ENCODE measurements at regions not wholly inside any gene's neighbourhood (a gene's known extent, or its start where the extent isn't known, plus 50 kb on each side); places are given as distances from the start of the nearest gene placed in this dataset.
A peak's percentile ranks its signal among the peaks of the same experiment; 100 is the strongest.

- no peak overlapping the region for H3K9ac ChIP-seq (ENCODE audit: low read length)
- H3K79me2 ChIP-seq (ENCODE audit: insufficient read depth, low read length), result no peaks in the 10 kb centered on the region
- no peak overlapping the region for H3K27ac ChIP-seq (ENCODE audit: low read depth, low read length)
- H2AFZ ChIP-seq (ENCODE audit: low read depth, low read length, severe bottlenecking), result no peak overlapping the region
- H3K36me3 ChIP-seq (ENCODE audit: low read length), result no peaks in the 10 kb centered on the region
- H4K20me1 ChIP-seq (ENCODE audit: low read depth, low read length), result no peaks in the 10 kb centered on the region
- no peaks in the 10 kb centered on the region for H3K9me3 ChIP-seq (ENCODE audit: insufficient read depth, low read length)
- no peaks in the 10 kb centered on the region for H3F3A ChIP-seq (ENCODE audit: insufficient read depth)
- H3K4me2 ChIP-seq (ENCODE audit: low read depth, low read length, poor library complexity, severe bottlenecking), result no peak overlapping the region
- no peaks in the 10 kb centered on the region; the same call in 1 of the 2 replicates for H3K9me2 ChIP-seq (replicated peaks; ENCODE audit: insufficient read depth, low read length)
- no peaks in the 10 kb centered on the region for H3K27me3 ChIP-seq (ENCODE audit: low read length)
- no peak for TF ChIP-seq CTCF (IDR thresholded peaks at IDR 0.05; ENCODE audit: insufficient read depth, low read length, poor library complexity, severe bottlenecking)
- TF ChIP-seq EZH2phosphoT487 (conservative IDR thresholded peaks at IDR 0.05; ENCODE audit: low read length), result no peak
- no peak overlapping the region for H3K4me3 ChIP-seq (ENCODE audit: insufficient read depth, low read length, poor library complexity, severe bottlenecking)
These were observed 801.2 kb downstream of the PDCD6IP start for GRCh38 chr3:34599595-34599994.

- no peak overlapping the region for H3K4me3 ChIP-seq (ENCODE audit: insufficient read depth, low read length, poor library complexity, severe bottlenecking)
- H3K79me2 ChIP-seq (ENCODE audit: insufficient read depth, low read length), result no peaks in the 10 kb centered on the region
- no peaks in the 10 kb centered on the region for H3K36me3 ChIP-seq (ENCODE audit: low read length)
- no peaks in the 10 kb centered on the region for H3K9me2 ChIP-seq (replicated peaks; ENCODE audit: insufficient read depth, low read length)
- H3K4me2 ChIP-seq (ENCODE audit: low read depth, low read length, poor library complexity, severe bottlenecking), result no peak overlapping the region
- TF ChIP-seq CTCF (IDR thresholded peaks at IDR 0.05; ENCODE audit: insufficient read depth, low read length, poor library complexity, severe bottlenecking) (peak; percentile 19), EZH2phosphoT487 (conservative IDR thresholded peaks at IDR 0.05; ENCODE audit: low read length) (no peak)
- no peaks in the 10 kb centered on the region for H3K27me3 ChIP-seq (ENCODE audit: low read length)
- no peaks in the 10 kb centered on the region for H4K20me1 ChIP-seq (ENCODE audit: low read depth, low read length)
- H3K9me3 ChIP-seq (ENCODE audit: insufficient read depth, low read length), result no peaks in the 10 kb centered on the region
- H2AFZ ChIP-seq (ENCODE audit: low read depth, low read length, severe bottlenecking), result no peak overlapping the region
- H3F3A ChIP-seq (ENCODE audit: insufficient read depth), result no peaks in the 10 kb centered on the region
- H3K27ac ChIP-seq (ENCODE audit: low read depth, low read length), result no peak overlapping the region
- H3K9ac ChIP-seq (ENCODE audit: low read length), result no peak overlapping the region
These were observed 821.6 kb downstream of the PDCD6IP start for GRCh38 chr3:34619990-34620389.

GRCh38 chr3:34626699-34627098 is 828.3 kb downstream of the PDCD6IP start:
- H3K9me2 ChIP-seq (replicated peaks; ENCODE audit: insufficient read depth, low read length), result no peaks in the 10 kb centered on the region
- H3K79me2 ChIP-seq (ENCODE audit: insufficient read depth, low read length), result no peaks in the 10 kb centered on the region
- no peaks in the 10 kb centered on the region for H3K36me3 ChIP-seq (ENCODE audit: low read length)
- H3K9ac ChIP-seq (ENCODE audit: low read length), result no peak overlapping the region
- H3K4me3 ChIP-seq (ENCODE audit: insufficient read depth, low read length, poor library complexity, severe bottlenecking), result no peak overlapping the region
- no peak overlapping the region for H3K27ac ChIP-seq (ENCODE audit: low read depth, low read length)
- H4K20me1 ChIP-seq (ENCODE audit: low read depth, low read length), result no peaks in the 10 kb centered on the region
- TF ChIP-seq EZH2phosphoT487 (conservative IDR thresholded peaks at IDR 0.05; ENCODE audit: low read length) (no peak), CTCF (IDR thresholded peaks at IDR 0.05; ENCODE audit: insufficient read depth, low read length, poor library complexity, severe bottlenecking) (no peak)
- H3K27me3 ChIP-seq (ENCODE audit: low read length), result no peaks in the 10 kb centered on the region
- no peak overlapping the region for H3K4me2 ChIP-seq (ENCODE audit: low read depth, low read length, poor library complexity, severe bottlenecking)
- no peaks in the 10 kb centered on the region for H3F3A ChIP-seq (ENCODE audit: insufficient read depth)
- H2AFZ ChIP-seq (ENCODE audit: low read depth, low read length, severe bottlenecking), result no peak overlapping the region
- H3K9me3 ChIP-seq (ENCODE audit: insufficient read depth, low read length), result no peaks in the 10 kb centered on the region
